ENCODE measurements at regions not wholly inside any gene's neighbourhood (a gene's known extent, or its start where the extent isn't known, plus 50 kb on each side); places are given as distances from the start of the nearest gene placed in this dataset.

DNA sequence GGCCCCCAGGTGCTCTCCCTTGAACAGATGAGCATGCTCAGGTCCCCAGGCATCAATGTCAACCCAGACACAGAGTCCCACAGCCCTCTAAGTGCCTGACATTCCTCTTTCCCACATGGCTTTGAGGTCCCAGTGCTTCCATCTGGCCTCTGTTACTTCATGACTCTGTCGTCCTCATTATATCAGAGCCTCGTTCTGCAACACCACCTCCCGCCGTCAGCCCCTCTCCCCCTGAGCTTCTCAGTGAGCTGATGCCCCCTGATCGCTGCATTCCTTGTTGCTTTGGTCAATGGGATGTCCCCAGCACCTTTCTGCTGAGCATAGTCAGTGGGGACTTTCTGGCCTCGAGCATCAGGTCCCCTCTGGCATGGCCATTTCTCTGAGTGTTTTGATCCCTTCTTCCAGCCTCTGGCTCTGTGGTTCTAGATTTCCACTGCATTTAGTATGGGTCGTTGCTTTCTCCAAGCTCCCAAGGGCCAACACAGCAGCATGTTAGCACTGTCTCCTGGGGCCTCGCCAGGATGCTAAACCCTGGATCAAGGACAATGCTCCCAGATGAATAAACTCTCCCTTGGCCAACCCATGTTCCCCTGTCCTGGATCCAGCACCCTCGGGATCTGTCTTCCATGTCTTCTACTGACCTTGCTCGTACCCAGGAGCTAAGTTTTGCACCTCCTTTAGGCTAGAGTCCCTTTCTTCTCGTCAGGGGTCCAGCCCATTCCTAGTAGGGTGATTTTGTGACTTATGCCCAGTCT, 143.2 kb upstream of the TWIST2 start:
- TF ChIP-seq EZH2 (IDR thresholded peaks at IDR 0.05; ENCODE audit: insufficient read depth, poor library complexity, severe bottlenecking) (no peak), EZH2phosphoT487 (IDR thresholded peaks at IDR 0.05; ENCODE audit: insufficient read depth, low read depth) (no peak)

All from GM23248 (cell line).